H4 (cell line): ENCODE measurements at regions not wholly inside any gene's neighbourhood (a gene's known extent, or its start where the extent isn't known, plus 50 kb on each side); places are given as distances from the start of the nearest gene placed in this dataset.
"Not testable (repeated sequence)": the region's sequence is repeated elsewhere in the genome, so short reads cannot be mapped to it uniquely, and the experiment has no call there.

Source experiments
- DNase-seq: peaks from one replicate; pipeline ENCODE4 v3.0.0-alpha.2; 2015; ENCODE audit warnings: low spot score

DNA sequence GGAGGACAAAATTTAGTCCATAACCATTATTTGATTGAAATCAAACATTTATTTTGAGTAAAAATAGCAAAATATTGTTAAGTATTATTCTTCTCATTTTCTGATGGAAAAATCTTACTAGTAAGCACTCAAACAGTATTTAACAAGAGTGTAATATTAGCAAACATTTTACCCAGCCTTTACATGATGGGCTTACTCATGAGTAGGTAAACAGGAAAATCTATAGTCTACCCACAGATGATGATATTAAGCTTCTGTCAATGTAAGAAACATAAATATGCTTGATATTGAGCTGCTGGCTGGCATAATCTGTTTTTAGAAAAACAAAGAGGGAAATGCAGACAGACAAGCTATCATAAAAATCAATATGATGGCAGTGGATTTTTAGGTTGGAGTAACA is 418.5 kb upstream of the COX7C start:
- DNase-seq: no peak

- DNase-seq: no peak
Measured at GRCh38 chr5:86228147-86228546, 389.6 kb upstream of the COX7C start.

- DNase-seq: no peak
Measured at GRCh38 chr5:86232246-86232645, 385.5 kb upstream of the COX7C start.

DNA sequence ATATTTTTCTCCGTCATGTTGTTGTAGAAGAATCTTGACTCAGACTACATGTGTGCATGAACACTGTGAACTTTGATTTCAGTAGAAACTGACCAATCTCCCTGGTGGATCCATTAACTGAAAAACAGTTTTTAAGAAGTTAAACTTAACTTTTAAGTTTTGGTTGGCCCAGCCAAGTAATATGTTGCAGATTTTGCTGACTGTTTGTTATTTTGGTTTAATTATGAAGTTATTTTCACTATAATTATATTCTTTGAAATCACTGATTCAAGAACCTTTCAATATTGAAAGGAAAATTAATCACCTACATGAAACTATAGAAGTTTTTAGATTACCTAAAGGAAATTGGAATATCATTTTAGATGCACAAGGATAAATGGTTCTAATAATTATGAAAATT is 373.6 kb upstream of the COX7C start:
- DNase-seq: no peak

DNA sequence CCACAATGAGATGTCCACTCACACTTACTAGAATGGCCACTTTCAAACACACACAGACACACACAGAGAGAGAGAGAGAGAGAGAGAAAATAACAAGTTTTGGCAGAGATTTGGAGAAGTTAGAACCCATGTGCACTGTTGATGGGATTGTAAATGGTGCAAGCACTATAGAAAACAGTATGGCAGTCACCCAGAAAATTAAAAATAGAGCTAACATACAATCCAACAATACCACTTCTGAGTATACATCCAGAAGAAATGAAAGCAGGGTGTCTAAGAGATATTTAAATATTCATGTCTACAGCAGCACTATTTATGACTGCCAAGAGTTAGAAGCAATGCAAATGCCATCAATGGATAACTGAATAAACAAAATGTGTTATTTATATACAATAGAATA is 359.9 kb upstream of the COX7C start:
- DNase-seq: no peak

GRCh38 chr5:86284400-86285190 is 333.1 kb upstream of the COX7C start:
- not testable (repeated sequence) for DNase-seq

DNA sequence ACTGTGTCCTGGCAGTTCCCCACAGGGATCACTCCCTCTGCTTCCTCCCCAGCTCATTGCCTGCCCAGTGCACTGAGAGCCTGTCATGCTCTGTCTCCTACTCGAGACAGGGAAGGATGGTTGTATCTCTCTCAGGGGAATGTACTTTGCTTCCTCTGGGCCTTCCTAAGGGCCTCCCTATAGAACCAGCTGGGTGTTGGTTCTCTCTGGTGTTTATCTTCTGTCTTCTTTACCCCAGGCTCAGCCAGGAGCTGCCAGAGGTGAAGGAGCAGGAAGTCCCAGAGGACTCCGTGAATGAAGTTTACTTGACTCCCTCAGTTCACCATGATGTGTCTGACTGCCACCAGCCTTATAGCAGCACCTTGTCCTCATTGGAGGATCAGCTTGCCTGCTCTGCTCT is 330.3 kb upstream of the COX7C start:
- DNase-seq: not testable (repeated sequence)

- not testable (repeated sequence) for DNase-seq
Measured at GRCh38 chr5:86289786-86290185, 328.0 kb upstream of the COX7C start.

GRCh38 chr5:86292811-86293210 is 324.9 kb upstream of the COX7C start:
- DNase-seq: not testable (repeated sequence)

- not testable (repeated sequence) for DNase-seq
Measured at GRCh38 chr5:86302643-86303042, 315.1 kb upstream of the COX7C start.

DNA sequence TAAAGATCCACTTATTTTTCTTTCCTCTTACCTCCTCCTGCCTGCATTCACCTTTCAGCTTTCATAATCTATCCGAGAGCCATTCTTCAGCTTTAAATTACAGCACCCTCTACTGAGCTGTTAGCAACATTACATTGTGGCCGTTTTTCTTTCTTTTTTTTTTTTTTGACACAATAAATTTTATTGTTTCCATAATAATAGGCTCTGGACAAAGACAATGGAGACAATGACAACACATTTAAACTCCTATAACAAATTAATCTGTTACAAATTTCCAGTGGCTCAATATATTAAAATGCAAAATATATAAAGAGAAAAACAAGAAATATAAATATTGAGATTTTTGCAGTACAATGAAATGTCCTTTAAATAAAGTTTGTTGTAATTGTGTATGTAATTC is 312.7 kb upstream of the COX7C start:
- DNase-seq: peak; percentile 6

GRCh38 chr5:86314951-86315350 is 302.8 kb upstream of the COX7C start:
- DNase-seq: no peak

DNA sequence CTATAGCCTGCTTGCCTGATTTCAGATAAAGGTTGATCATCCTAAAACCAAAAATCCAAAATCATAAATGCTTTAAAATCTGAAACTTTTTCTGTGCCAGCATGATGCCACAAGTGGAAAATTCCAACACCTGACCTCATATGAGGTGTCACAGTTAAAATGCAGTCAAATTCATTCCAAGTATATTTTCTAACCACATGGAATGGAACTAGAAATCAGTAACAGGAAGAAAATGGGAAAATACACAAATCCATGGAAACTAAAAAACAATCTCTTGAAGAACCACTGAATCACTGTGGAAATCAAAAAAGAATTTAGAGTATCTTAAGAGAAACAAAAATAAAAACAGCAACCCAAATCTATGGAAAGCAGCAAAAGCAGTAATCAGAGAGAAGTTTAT is 297.5 kb upstream of the COX7C start:
- DNase-seq: no peak

- DNase-seq: no peak
Measured at GRCh38 chr5:86329318-86329717, 288.4 kb upstream of the COX7C start.

DNA sequence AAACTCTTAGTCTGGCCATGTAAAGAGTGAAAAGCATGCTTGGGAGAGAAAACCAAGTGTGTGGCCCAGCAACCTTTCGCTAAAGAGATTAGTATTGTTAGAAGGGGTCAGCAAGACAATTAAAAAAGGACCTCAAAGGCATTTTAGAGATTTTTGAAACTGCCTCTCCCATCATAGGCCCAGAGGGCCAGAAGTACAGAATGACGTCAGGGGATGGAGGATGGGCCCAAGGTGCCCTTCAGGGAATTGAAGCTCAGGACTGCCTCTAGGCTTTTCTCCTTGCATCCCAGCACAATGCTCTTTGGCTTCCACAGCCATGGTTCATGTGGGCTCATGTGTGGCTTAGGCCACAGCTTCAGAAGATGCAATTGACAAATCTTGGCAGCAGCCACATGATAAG is 287.0 kb upstream of the COX7C start:
- DNase-seq: no peak

DNA sequence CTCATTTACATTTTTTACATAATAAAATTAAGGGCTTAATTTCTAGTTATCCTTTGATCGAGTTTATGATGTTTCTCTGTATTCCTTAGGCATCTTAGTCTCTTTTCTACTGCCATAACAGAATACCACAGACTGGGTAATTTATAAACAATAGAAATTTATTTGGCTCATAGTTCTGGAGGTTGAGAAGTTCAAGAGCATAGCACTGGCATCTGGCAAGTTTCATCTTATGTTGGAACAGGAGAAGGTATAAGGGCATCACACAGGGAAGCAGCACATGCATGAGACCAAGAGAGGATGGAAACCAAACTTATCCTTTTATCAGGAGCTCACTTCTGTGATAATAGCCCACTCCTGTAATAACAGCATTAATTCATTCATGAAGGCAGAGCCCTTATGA is 284.9 kb upstream of the COX7C start:
- no peak for DNase-seq

- no peak for DNase-seq
Measured at GRCh38 chr5:86337667-86338460, 279.9 kb upstream of the COX7C start.

GRCh38 chr5:86354664-86355063 is 263.1 kb upstream of the COX7C start:
- DNase-seq: no peak

- DNase-seq: no peak
Measured at GRCh38 chr5:86360801-86361200, 256.9 kb upstream of the COX7C start.

DNA sequence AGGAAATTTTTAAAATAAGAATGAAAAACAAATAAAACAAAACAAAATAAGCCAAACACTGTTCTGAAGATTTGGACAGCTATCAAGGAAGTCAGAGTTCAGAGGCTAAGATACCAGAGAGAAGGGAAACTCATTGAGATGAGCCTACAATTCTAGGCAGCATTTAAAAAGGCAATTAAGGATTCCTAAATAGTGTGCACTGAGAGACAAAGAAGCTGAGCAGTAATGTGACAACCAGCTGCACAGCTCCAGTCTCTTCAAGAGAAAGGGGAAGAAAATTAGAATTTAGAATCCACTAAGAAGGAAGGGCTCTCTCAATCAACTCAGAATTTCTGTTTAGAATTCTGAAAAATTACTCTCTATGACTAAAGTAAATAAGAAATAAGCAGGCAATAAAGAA is 246.7 kb upstream of the COX7C start:
- no peak for DNase-seq

DNA sequence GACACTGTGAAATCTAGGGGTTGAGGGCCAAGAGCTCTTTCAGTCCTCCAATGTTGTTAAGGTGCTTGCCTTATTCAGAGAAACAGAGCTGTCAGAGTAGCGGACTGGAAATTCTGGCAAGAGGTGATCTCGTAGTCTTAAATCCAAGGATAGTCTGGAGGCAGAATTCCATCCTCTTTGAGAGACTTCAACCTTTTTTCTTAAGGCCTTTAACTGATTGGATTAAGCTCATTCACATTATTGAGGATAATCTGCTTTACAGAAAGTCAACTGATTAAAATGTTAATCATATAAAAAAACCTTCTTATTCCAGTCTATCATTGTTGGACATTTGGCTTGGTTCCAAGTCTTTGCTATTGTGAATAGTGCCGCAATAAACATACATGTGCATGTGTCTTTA is 243.1 kb upstream of the COX7C start:
- DNase-seq: no peak

- no peak for DNase-seq
Measured at GRCh38 chr5:86376214-86376613, 241.5 kb upstream of the COX7C start.

DNA sequence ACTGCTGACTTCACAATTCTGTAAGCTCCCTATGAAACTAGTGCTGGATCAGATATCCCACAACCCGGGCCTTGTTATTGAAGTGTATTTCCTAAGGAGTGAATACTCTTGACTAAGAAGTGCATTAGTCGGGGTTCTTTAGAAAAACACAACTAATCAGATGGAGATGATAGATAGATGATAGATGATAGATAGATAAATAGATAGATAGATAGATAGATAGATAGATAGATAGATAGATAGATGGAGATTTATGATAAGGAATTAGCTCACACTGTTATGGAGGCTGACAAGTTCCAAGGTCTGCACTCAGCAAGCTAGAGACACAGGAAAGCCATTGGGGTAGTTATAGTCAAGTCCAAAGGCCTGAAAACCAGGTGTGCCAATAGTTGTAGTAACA is 214.6 kb upstream of the COX7C start:
- DNase-seq: no peak
